H1 (cell line): ENCODE measurements at regions not wholly inside any gene's neighbourhood (a gene's known extent, or its start where the extent isn't known, plus 50 kb on each side); places are given as distances from the start of the nearest gene placed in this dataset.

Experiments used
- CTCF ChIA-PET: fragments of 300-600 bp; sonication (Branson Sonifier 250); formaldehyde crosslinking; loops from one replicate; lab custom pipeline; 2021; ENCODE audit not compliant: partially characterized antibody; lab: Charles Lee
- POLR2A ChIA-PET: fragments of 300-600 bp; sonication (Branson Sonifier 250); formaldehyde crosslinking; loops from one replicate; lab custom pipeline; 2021; ENCODE audit warnings: inconsistent platforms; ENCODE audit not compliant: partially characterized antibody; lab: Charles Lee
- DNase-seq, 2 experiments: peaks; one replicate each; pipeline versions ENCODE4 v3.0.0 to v3.0.0-alpha.2; 2010 to 2022; ENCODE audit warnings: low spot score in 2 of 2, low read depth in 1 of 2, mixed read lengths in 1 of 2
- FAIRE-seq: peaks from 2 replicates; lab custom pipeline; 2011; peaks lifted over from hg19 to GRCh38; lab: Jason Lieb, UNC
- H2AFZ ChIP-seq: 2 replicates; pipeline ENCODE4 v1.8.1; 2012; ENCODE audit warnings: low read length, inconsistent platforms
- H2AK5ac ChIP-seq: 2 replicates; pipeline ENCODE4 v1.6.1; 2013; ENCODE audit warnings: low read depth, low read length
- H2BK120ac ChIP-seq: replicated peaks from 2 replicates; pipeline ENCODE3; 2013; ENCODE audit warnings: low read depth, low read length, inconsistent platforms
- H2BK12ac ChIP-seq: 2 replicates; pipeline ENCODE4 v1.6.1; 2013; ENCODE audit warnings: low read depth, low read length
- H2BK15ac ChIP-seq: 2 replicates; pipeline ENCODE4 v1.6.1; 2013; ENCODE audit warnings: low read length
- H2BK20ac ChIP-seq: 2 replicates; pipeline ENCODE4 v1.6.1; 2013; ENCODE audit warnings: low read length
- H2BK5ac ChIP-seq: 2 replicates; pipeline ENCODE4 v1.6.1; 2013; ENCODE audit warnings: low read depth, low read length
- H3K14ac ChIP-seq: 2 replicates; pipeline ENCODE4 v1.6.1; 2013; ENCODE audit warnings: inconsistent platforms; ENCODE audit not compliant: insufficient read length
- H3K18ac ChIP-seq: 2 replicates; pipeline ENCODE4 v1.6.1; 2013; ENCODE audit warnings: low read length; ENCODE audit errors: extremely low read depth
- H3K23ac ChIP-seq: 2 replicates; pipeline ENCODE4 v1.6.1; 2013; ENCODE audit warnings: inconsistent platforms; ENCODE audit not compliant: insufficient read length
- H3K23me2 ChIP-seq: 2 replicates; pipeline ENCODE4 v1.6.1; 2013; ENCODE audit warnings: low read depth, low read length
- H3K27ac ChIP-seq: 2 replicates; pipeline ENCODE4 v1.6.1; 2011; ENCODE audit warnings: low read depth, low read length, inconsistent platforms
- H3K27me3 ChIP-seq, 4 experiments: replicated peaks in 1 of 4; 1 replicate in 1 of 4; 2 replicates in 3 of 4; pipeline versions ENCODE4 v1.6.1 to v1.8.1; 2011 to 2013; ENCODE audit warnings: low read length in 3 of 4, mild to moderate bottlenecking in 3 of 4, inconsistent platforms in 2 of 4, mixed read lengths in 2 of 4, moderate library complexity in 1 of 4; ENCODE audit not compliant: control insufficient read depth in 3 of 4, insufficient read depth in 3 of 4; ENCODE audit errors: extremely low read depth in 1 of 4
- H3K36me3 ChIP-seq, 4 experiments: 2 replicates each; pipeline versions ENCODE4 v1.6.1 to v1.8.1; 2011 to 2013; ENCODE audit warnings: mild to moderate bottlenecking in 4 of 4, low read length in 3 of 4, moderate library complexity in 2 of 4, control low read depth in 1 of 4, inconsistent platforms in 1 of 4; ENCODE audit not compliant: insufficient read depth in 4 of 4, control insufficient read depth in 2 of 4
- H3K4ac ChIP-seq: replicated peaks from 2 replicates; pipeline ENCODE3; 2013; ENCODE audit warnings: low read length, low read depth, mixed read lengths, inconsistent platforms; ENCODE audit not compliant: insufficient read length
- H3K4me1 ChIP-seq, 4 experiments: replicated peaks in 1 of 4; 1 replicate in 1 of 4; 2 replicates in 3 of 4; pipeline versions ENCODE4 v1.6.1 to v1.8.1; 2011 to 2013; ENCODE audit warnings: low read length in 3 of 4, inconsistent platforms in 2 of 4, mixed read lengths in 1 of 4; ENCODE audit not compliant: insufficient read depth in 4 of 4, control insufficient read depth in 3 of 4
- H3K4me2 ChIP-seq, 2 experiments: 2 replicates each; pipeline versions ENCODE4 v1.6.1 to v1.8.1; 2011 to 2013; ENCODE audit warnings: low read depth in 2 of 2, low read length in 2 of 2, control low read depth in 1 of 2, inconsistent platforms in 1 of 2, mild to moderate bottlenecking in 1 of 2; ENCODE audit not compliant: insufficient read depth in 1 of 2
- H3K4me3 ChIP-seq, 4 experiments: fragments of 200-600, 300-600 bp in 1 of 4; sonication (generic), shearing (Covaris generic), sonication (Bioruptor Twin) in 1 of 4; 2 replicates each; pipeline versions ENCODE4 v1.5.1 to v1.8.1; 2011 to 2016; ENCODE audit warnings: low read length in 4 of 4, low read depth in 3 of 4, control low read depth in 2 of 4, inconsistent platforms in 2 of 4, mild to moderate bottlenecking in 2 of 4, mixed read lengths in 1 of 4, moderate library complexity in 1 of 4; ENCODE audit not compliant: insufficient read depth in 2 of 4; ENCODE audit errors: extremely low read depth in 1 of 4
- H3K56ac ChIP-seq: replicated peaks from 2 replicates; pipeline ENCODE3; 2013; ENCODE audit warnings: low read depth, mild to moderate bottlenecking, mixed read lengths, low read length, inconsistent platforms; ENCODE audit not compliant: insufficient read length
- H3K79me1 ChIP-seq: 2 replicates; pipeline ENCODE4 v1.6.1; 2013; ENCODE audit warnings: low read depth, low read length, control low read depth
- H3K79me2 ChIP-seq, 2 experiments: 2 replicates each; pipeline versions ENCODE4 v1.6.1 to v1.8.1; 2012 to 2013; ENCODE audit warnings: low read length in 2 of 2, mild to moderate bottlenecking in 2 of 2, inconsistent platforms in 1 of 2; ENCODE audit not compliant: insufficient read depth in 2 of 2, control insufficient read depth in 1 of 2
- H3K9ac ChIP-seq, 4 experiments: replicated peaks in 1 of 4; 1 replicate in 1 of 4; 2 replicates in 3 of 4; pipeline versions ENCODE4 v1.6.1 to v1.8.1; 2011 to 2013; ENCODE audit warnings: low read depth in 3 of 4, low read length in 3 of 4, control low read depth in 2 of 4, mild to moderate bottlenecking in 2 of 4, moderate library complexity in 2 of 4, inconsistent platforms in 1 of 4; ENCODE audit errors: extremely low read depth in 1 of 4
- H3K9me3 ChIP-seq, 2 experiments: 2 replicates each; pipeline versions ENCODE4 v1.6.1 to v1.8.1; 2012 to 2013; ENCODE audit warnings: mild to moderate bottlenecking in 2 of 2, moderate library complexity in 2 of 2, control low read depth in 1 of 2, inconsistent platforms in 1 of 2, low read depth in 1 of 2, low read length in 1 of 2, mixed read lengths in 1 of 2; ENCODE audit not compliant: insufficient read depth in 2 of 2
- H4K20me1 ChIP-seq, 2 experiments: replicated peaks in 1 of 2; 2 replicates each; pipeline versions ENCODE3 to v1.8.1; 2011 to 2013; ENCODE audit warnings: inconsistent platforms in 2 of 2, low read length in 2 of 2, mild to moderate bottlenecking in 1 of 2; ENCODE audit not compliant: insufficient read depth in 2 of 2, control insufficient read depth in 1 of 2
- H4K5ac ChIP-seq: 2 replicates; pipeline ENCODE4 v1.6.1; 2013; ENCODE audit warnings: low read length, low read depth, mixed read lengths, inconsistent platforms; ENCODE audit not compliant: insufficient read length
- H4K8ac ChIP-seq: 2 replicates; pipeline ENCODE4 v1.8.0; 2013; ENCODE audit warnings: mild to moderate bottlenecking, moderate library complexity, low read length, inconsistent platforms; ENCODE audit not compliant: insufficient read depth; ENCODE audit errors: extremely low read depth
- H4K91ac ChIP-seq: replicated peaks from 2 replicates; pipeline ENCODE3; 2013; ENCODE audit warnings: low read length, mixed read lengths, inconsistent platforms; ENCODE audit not compliant: insufficient read length
- CBX5 ChIP-seq: fragments of 300-800, 300-1000 bp; sonication (generic); IDR thresholded peaks from 2 replicates; pipeline ENCODE4 v1.7.1; 2016; ENCODE audit warnings: antibody characterized with exemption, low read length, low read depth
- CTBP2 ChIP-seq: IDR thresholded peaks from 2 replicates; pipeline ENCODE4 v1.7.0; 2011; ENCODE audit warnings: borderline replicate concordance, mild to moderate bottlenecking, moderate library complexity, mixed read lengths, low read length; ENCODE audit not compliant: insufficient read depth, insufficient read length
- GABPA ChIP-seq: IDR thresholded peaks from 2 replicates; pipeline ENCODE4 v1.6.1; 2011; ENCODE audit warnings: mild to moderate bottlenecking, low read length, moderate library complexity, borderline replicate concordance; ENCODE audit not compliant: insufficient read depth
- JUND ChIP-seq: IDR thresholded peaks from 2 replicates; pipeline ENCODE4 v1.6.1; 2011; ENCODE audit warnings: mild to moderate bottlenecking, improper control_type of control experiment, low read length
- KDM5A ChIP-seq: fragments of 200-600 bp; IDR thresholded peaks from 2 replicates; pipeline ENCODE4 v1.7.1; 2012; ENCODE audit warnings: mild to moderate bottlenecking, low read length, inconsistent platforms, mixed read lengths
- WGBS, 2 experiments: shearing (Covaris generic) in 1 of 2; methylation state at CpG; one replicate each; pipeline versions ENCODE4 v1.1.6 to v1.1.7; 2013 to 2015; ENCODE audit warnings: low lambda C conversion rate in 2 of 2, mixed read lengths in 2 of 2, inconsistent platforms in 1 of 2, low coverage in 1 of 2, missing lambda C conversion rate in 1 of 2; ENCODE audit not compliant: insufficient replicate concordance in 2 of 2, insufficient coverage in 1 of 2, insufficient read length in 1 of 2; ENCODE audit errors: extremely low coverage in 1 of 2, missing lambda C conversion rate in 1 of 2; 5-methylcytosine and 5-hydroxymethylcytosine counted together

DNA sequence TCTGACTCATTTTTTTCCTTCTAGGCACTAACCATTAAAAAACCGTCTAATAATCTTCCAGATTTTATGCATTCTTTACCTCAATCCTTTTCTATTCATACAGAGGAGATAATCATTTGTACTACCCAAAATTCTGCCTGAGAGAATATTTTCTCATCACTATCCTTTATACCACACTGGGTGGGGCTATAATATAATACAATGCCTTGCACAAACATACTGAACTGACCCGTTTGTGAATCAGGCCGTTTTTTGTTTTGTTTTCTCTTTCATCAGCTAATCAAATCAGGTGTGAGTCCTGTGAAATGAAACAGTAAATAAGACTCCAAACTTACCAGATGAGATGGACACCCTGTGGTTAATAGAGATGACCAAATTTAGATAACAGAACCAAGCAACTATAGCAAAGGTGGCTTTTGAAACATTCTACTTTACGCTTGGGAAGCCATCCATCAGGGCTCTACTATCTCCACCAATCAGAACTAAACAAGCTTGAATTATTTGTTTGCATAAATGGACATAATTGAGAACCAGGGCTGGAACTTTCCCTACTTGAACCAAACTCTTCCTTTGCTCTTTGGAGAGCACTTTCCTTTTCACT is 573.0 kb downstream of the GABRG1 start:
- H3K9ac ChIP-seq: no peak overlapping the region
- no peak overlapping the region for H4K5ac ChIP-seq
- CTCF ChIA-PET: interaction anchor here (0.6 to 0.9 kb wide), 2 partner anchors 10 to 12 kb away, joined by 3 read pairs; no protein-coding TSS in a partner anchor
- no peak overlapping the region for H2AFZ ChIP-seq
- no peak overlapping the region for H3K4me2 ChIP-seq
- H3K9me3 ChIP-seq: no peaks in the 10 kb centered on the region
- H2BK5ac ChIP-seq: no peak overlapping the region
- no peak overlapping the region for H3K18ac ChIP-seq
- no peak for TF ChIP-seq CBX5
- TF ChIP-seq KDM5A: no peak
- no peak for TF ChIP-seq JUND
- no peak for TF ChIP-seq CTBP2
- no peak for TF ChIP-seq GABPA
- H4K8ac ChIP-seq: no peak overlapping the region
- no peak overlapping the region for H4K91ac ChIP-seq
- POLR2A ChIA-PET: no interaction called here
- H2BK120ac ChIP-seq: no peak overlapping the region
- H3K23me2 ChIP-seq: no peaks in the 10 kb centered on the region
- FAIRE-seq (no peak), DNase-seq (no peak)
- H3K14ac ChIP-seq: no peak overlapping the region
- no peak overlapping the region for H2AK5ac ChIP-seq
- no peak overlapping the region for H3K27ac ChIP-seq
- no peak overlapping the region for H2BK20ac ChIP-seq
- H3K79me2 ChIP-seq: no peaks in the 10 kb centered on the region
- H3K23ac ChIP-seq: no peak overlapping the region
- no peak overlapping the region for H3K4ac ChIP-seq
- H3K79me1 ChIP-seq: no peaks in the 10 kb centered on the region
- H3K27me3 ChIP-seq: no peaks in the 10 kb centered on the region
- no peaks in the 10 kb centered on the region for H4K20me1 ChIP-seq
- H3K36me3 ChIP-seq: no peaks in the 10 kb centered on the region; a peak in 1 of 8 replicates
- no peak overlapping the region for H2BK12ac ChIP-seq
- no peak overlapping the region for H2BK15ac ChIP-seq
- no peak overlapping the region for H3K56ac ChIP-seq
- WGBS, 2 experiments: 91 to 100% methylated on average over 1 to 4 of the region's 4 CpGs
- no peak overlapping the region for H3K4me3 ChIP-seq
- H3K4me1 ChIP-seq: peaks cover 0 to 2% (median 0%) of the 10 kb centered on the region in 4 experiments; a peak in 1 of 7 replicates
